ENCODE measurements at regions not wholly inside any gene's neighbourhood (a gene's known extent, or its start where the extent isn't known, plus 50 kb on each side); places are given as distances from the start of the nearest gene placed in this dataset.

- DNase-seq: no peak
Measured at GRCh38 chr12:60391051-60391450, 795.2 kb downstream of the SLC16A7 start.

GRCh38 chr12:60391791-60392190 is 796.0 kb downstream of the SLC16A7 start:
- no peak for DNase-seq

- no peak for DNase-seq
Measured at GRCh38 chr12:60393093-60393492, 797.3 kb downstream of the SLC16A7 start.

GRCh38 chr12:60394665-60395064 is 798.8 kb downstream of the SLC16A7 start:
- no peak for DNase-seq

- DNase-seq: no peak
Measured at GRCh38 chr12:60398547-60398946, 802.7 kb downstream of the SLC16A7 start.

GRCh38 chr12:60399064-60399463 is 803.2 kb downstream of the SLC16A7 start:
- DNase-seq: no peak

- DNase-seq: no peak
Measured at GRCh38 chr12:60402996-60403395, 807.2 kb downstream of the SLC16A7 start.

- no peak for DNase-seq
Measured at GRCh38 chr12:60415351-60415750, 819.5 kb downstream of the SLC16A7 start.

- no peak for DNase-seq
Measured at GRCh38 chr12:60419986-60420385, 824.2 kb downstream of the SLC16A7 start.

- DNase-seq: no peak
Measured at GRCh38 chr12:60421741-60422140, 825.9 kb downstream of the SLC16A7 start.

GRCh38 chr12:60437297-60437696 is 841.5 kb downstream of the SLC16A7 start:
- no peak for DNase-seq

GRCh38 chr12:60441577-60441976 is 845.7 kb downstream of the SLC16A7 start:
- no peak for DNase-seq

GRCh38 chr12:60451457-60451856 is 855.6 kb downstream of the SLC16A7 start:
- DNase-seq: no peak

GRCh38 chr12:60465060-60465459 is 869.2 kb downstream of the SLC16A7 start:
- DNase-seq: no peak

GRCh38 chr12:60468546-60468945 is 872.7 kb downstream of the SLC16A7 start:
- no peak for DNase-seq

- no peak for DNase-seq
Measured at GRCh38 chr12:60475825-60476224, 880.0 kb downstream of the SLC16A7 start.

- DNase-seq: no peak
Measured at GRCh38 chr12:60487284-60487683, 891.5 kb downstream of the SLC16A7 start.

GRCh38 chr12:60489071-60489470 is 893.2 kb downstream of the SLC16A7 start:
- no peak for DNase-seq

GRCh38 chr12:60494244-60494643 is 898.4 kb downstream of the SLC16A7 start:
- DNase-seq: no peak

GRCh38 chr12:60498656-60499055 is 902.8 kb downstream of the SLC16A7 start:
- no peak for DNase-seq

GRCh38 chr12:60501124-60501729 is 905.4 kb downstream of the SLC16A7 start:
- no peak for DNase-seq

GRCh38 chr12:60522684-60523400 is 927.0 kb downstream of the SLC16A7 start:
- no peak for DNase-seq

GRCh38 chr12:60529261-60529660 is 933.4 kb downstream of the SLC16A7 start:
- no peak for DNase-seq

- no peak for DNase-seq
Measured at GRCh38 chr12:60529723-60530122, 933.9 kb downstream of the SLC16A7 start.

GRCh38 chr12:60535363-60535762 is 939.5 kb downstream of the SLC16A7 start:
- no peak for DNase-seq
